ACC112 (cell line): ENCODE measurements at regions not wholly inside any gene's neighbourhood (a gene's known extent, or its start where the extent isn't known, plus 50 kb on each side); places are given as distances from the start of the nearest gene placed in this dataset.
A peak's percentile ranks its signal among the peaks of the same experiment; 100 is the strongest.

ENCODE experiments used
- H2AFZ ChIP-seq: fragments of 200-600 bp; sonication (generic); one replicate; pipeline ENCODE4 v1.6.0; 2017; ENCODE audit warnings: antibody characterized with exemption, low read length; ENCODE audit not compliant: unreplicated experiment
- H3K27ac ChIP-seq: fragments of 200-600 bp; sonication (generic); 2 replicates; pipeline ENCODE4 v1.5.1; 2014; ENCODE audit warnings: low read depth, mild to moderate bottlenecking, antibody characterized with exemption, low read length, moderate library complexity
- H3K27me3 ChIP-seq: fragments of 200-600 bp; sonication (generic); 2 replicates; pipeline ENCODE4 v1.6.1; 2014; ENCODE audit warnings: mild to moderate bottlenecking, antibody characterized with exemption, low read length, moderate library complexity, mixed read lengths; ENCODE audit not compliant: insufficient read depth
- H3K36me3 ChIP-seq: fragments of 200-600 bp; sonication (generic); 2 replicates; pipeline ENCODE4 v1.6.1; 2016; ENCODE audit warnings: mild to moderate bottlenecking, antibody characterized with exemption, low read length, moderate library complexity, mixed read lengths; ENCODE audit not compliant: insufficient read depth
- H3K4me1 ChIP-seq: fragments of 200-600 bp; sonication (generic); one replicate; pipeline ENCODE4 v1.6.1; 2016; ENCODE audit warnings: low read length, mixed read lengths; ENCODE audit not compliant: insufficient read depth, unreplicated experiment, control insufficient read depth
- H3K4me3 ChIP-seq: fragments of 200-600 bp; sonication (generic); 2 replicates; pipeline ENCODE4 v1.5.1; 2014; ENCODE audit warnings: mild to moderate bottlenecking, low read depth, low read length
- H3K79me2 ChIP-seq: fragments of 200-600 bp; sonication (generic); one replicate; pipeline ENCODE4 v1.6.0; 2016; ENCODE audit warnings: low read length; ENCODE audit not compliant: control insufficient read depth, unreplicated experiment, insufficient read depth

GRCh38 chrX:144681501-144681900 lies 565.8 kb upstream of the SPANXN1 start:
- no peaks in the 10 kb centered on the region for H3K79me2 ChIP-seq
- no peak overlapping the region for H3K4me3 ChIP-seq
- H3K27ac ChIP-seq, result no peak overlapping the region
- H3K27me3 ChIP-seq, result no peaks in the 10 kb centered on the region
- no peaks in the 10 kb centered on the region for H3K36me3 ChIP-seq
- H3K4me1 ChIP-seq, result no peaks in the 10 kb centered on the region
- H2AFZ ChIP-seq, result no peak overlapping the region

DNA sequence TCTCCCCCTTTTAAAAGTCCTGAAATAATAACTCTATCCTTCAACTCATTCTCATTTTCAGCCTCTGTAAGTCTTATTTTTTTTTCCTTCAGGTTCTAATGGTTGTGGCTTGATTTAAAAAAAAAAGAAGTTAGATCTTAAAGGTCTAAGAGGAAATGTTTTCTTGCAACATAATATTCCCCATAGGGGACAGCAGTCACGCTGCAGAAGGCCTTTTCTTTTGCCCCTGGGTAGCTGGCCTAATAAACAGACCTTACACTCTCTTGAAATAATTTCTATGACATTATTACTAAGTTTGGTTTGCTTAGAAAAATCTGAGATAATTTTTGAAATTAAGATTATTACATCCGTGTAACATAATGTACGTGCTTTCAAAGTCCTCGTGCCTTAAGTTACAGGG lies 564.1 kb upstream of the SPANXN1 start:
- Histone ChIP-seq H3K27me3 (no peaks in the 10 kb centered on the region), H3K27ac (no peak overlapping the region), H3K4me3 (no peak overlapping the region)

DNA sequence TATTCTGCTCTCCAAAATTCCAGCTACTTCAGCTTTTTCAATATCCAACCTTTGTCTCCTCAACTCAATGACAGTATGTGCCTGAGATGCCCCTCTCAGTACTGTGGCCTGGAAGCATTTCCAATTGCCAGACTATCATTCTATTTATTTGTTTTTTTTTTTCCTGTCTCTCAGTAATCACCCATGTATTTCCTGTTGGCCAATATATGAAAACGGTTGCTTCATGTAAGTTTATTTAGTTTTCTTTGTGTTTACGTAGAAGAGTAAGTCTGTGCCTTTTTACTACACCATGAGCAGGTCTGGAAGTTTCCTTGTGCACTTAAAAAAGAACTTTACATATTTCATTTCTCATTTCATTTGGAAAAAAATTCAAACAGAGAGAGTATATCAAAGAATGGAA lies 537.5 kb upstream of the SPANXN1 start:
- Histone ChIP-seq H3K27me3 (no peaks in the 10 kb centered on the region), H2AFZ (no peak overlapping the region), H3K79me2 (no peaks in the 10 kb centered on the region), H3K4me1 (peaks cover 6% of the 10 kb centered on the region), H3K27ac (peak overlapping the region; percentile 45), H3K36me3 (no peaks in the 10 kb centered on the region), H3K4me3 (no peak overlapping the region)

More for the DNA sequence above, 564.1 kb upstream of the SPANXN1 start:
- H3K79me2 ChIP-seq, result no peaks in the 10 kb centered on the region
- no peak overlapping the region for H2AFZ ChIP-seq
- no peaks in the 10 kb centered on the region for H3K36me3 ChIP-seq
- H3K4me1 ChIP-seq, result no peaks in the 10 kb centered on the region

- Histone ChIP-seq H3K27ac (peak overlapping the region; percentile 80), H2AFZ (no peak overlapping the region), H3K27me3 (no peaks in the 10 kb centered on the region), H3K36me3 (no peaks in the 10 kb centered on the region), H3K79me2 (no peaks in the 10 kb centered on the region), H3K4me3 (no peak overlapping the region), H3K4me1 (peaks cover 9% of the 10 kb centered on the region)
Observed at GRCh38 chrX:144715337-144715736, 532.0 kb upstream of the SPANXN1 start.

GRCh38 chrX:144716187-144716586 lies 531.1 kb upstream of the SPANXN1 start:
- H3K4me1 ChIP-seq, result peaks cover 5% of the 10 kb centered on the region
- no peak overlapping the region for H2AFZ ChIP-seq
- no peak overlapping the region for H3K4me3 ChIP-seq
- no peaks in the 10 kb centered on the region for H3K36me3 ChIP-seq
- no peaks in the 10 kb centered on the region for H3K79me2 ChIP-seq
- no peaks in the 10 kb centered on the region for H3K27me3 ChIP-seq
- H3K27ac ChIP-seq, result peak overlapping the region; percentile 80

- Histone ChIP-seq H3K4me3 (no peak overlapping the region), H3K27ac (no peak overlapping the region), H3K36me3 (no peaks in the 10 kb centered on the region), H3K79me2 (no peaks in the 10 kb centered on the region), H3K27me3 (no peaks in the 10 kb centered on the region), H3K4me1 (peaks cover 5% of the 10 kb centered on the region), H2AFZ (no peak overlapping the region)
Observed at GRCh38 chrX:144717682-144718081, 529.6 kb upstream of the SPANXN1 start.

DNA sequence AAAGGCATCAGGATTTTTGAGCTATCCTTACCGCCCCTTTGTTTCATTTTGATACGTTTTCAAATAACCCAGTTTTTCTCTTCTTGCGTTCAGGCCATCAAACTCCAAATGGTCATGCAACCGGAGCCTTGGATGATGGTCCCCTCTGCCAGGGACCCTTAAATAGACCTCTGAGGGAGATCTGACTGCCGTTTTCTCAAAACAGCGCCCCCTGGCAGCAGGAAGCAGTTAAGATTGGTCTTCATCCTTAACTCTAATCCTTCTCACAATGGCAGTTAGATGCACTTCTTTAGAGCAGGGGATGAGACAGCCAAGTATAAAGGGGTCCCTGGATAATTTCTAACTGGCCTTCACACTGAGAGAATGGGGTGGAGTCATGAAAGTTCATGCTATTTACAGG lies 525.0 kb upstream of the SPANXN1 start:
- Histone ChIP-seq H3K4me1 (no peaks in the 10 kb centered on the region), H3K27me3 (no peaks in the 10 kb centered on the region), H2AFZ (no peak overlapping the region), H3K36me3 (no peaks in the 10 kb centered on the region), H3K27ac (no peak overlapping the region), H3K79me2 (peaks cover 3% of the 10 kb centered on the region), H3K4me3 (no peak overlapping the region)

GRCh38 chrX:144730471-144730870 lies 516.8 kb upstream of the SPANXN1 start:
- Histone ChIP-seq H3K27me3 (no peaks in the 10 kb centered on the region), H3K36me3 (no peaks in the 10 kb centered on the region), H2AFZ (peak overlapping the region; percentile 33), H3K27ac (peak overlapping the region; percentile 93), H3K4me3 (no peak overlapping the region), H3K4me1 (peaks cover 13% of the 10 kb centered on the region), H3K79me2 (peaks cover 4% of the 10 kb centered on the region)

- peaks cover 13% of the 10 kb centered on the region for H3K4me1 ChIP-seq
- no peak overlapping the region for H2AFZ ChIP-seq
- no peaks in the 10 kb centered on the region for H3K27me3 ChIP-seq
- no peaks in the 10 kb centered on the region for H3K36me3 ChIP-seq
- no peak overlapping the region for H3K4me3 ChIP-seq
- H3K79me2 ChIP-seq, result no peaks in the 10 kb centered on the region
- peak overlapping the region; percentile 93 for H3K27ac ChIP-seq
Observed at GRCh38 chrX:144732588-144732987, 514.7 kb upstream of the SPANXN1 start.

DNA sequence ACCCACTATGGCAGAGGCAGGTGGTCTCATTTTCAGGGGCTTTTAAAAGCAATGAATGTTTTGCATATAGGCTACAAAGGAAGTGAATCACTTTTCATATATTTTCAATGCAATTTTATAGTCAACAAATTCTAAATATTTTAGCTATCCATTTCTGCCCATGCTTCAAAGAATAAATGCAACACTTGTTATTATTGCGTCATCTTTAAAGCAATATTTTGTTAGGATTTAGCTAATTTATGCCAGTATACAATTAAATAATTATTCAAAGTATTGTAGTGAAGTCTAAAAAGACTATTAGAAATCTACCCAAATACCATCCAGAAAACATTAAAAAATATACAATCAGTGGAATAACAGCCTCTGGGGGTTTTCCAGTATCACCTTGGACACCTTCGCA lies 509.1 kb upstream of the SPANXN1 start:
- no peak overlapping the region for H2AFZ ChIP-seq
- H3K36me3 ChIP-seq, result no peaks in the 10 kb centered on the region
- H3K79me2 ChIP-seq, result no peaks in the 10 kb centered on the region
- no peak overlapping the region for H3K4me3 ChIP-seq
- H3K4me1 ChIP-seq, result no peaks in the 10 kb centered on the region
- no peaks in the 10 kb centered on the region for H3K27me3 ChIP-seq
- no peak overlapping the region for H3K27ac ChIP-seq

DNA sequence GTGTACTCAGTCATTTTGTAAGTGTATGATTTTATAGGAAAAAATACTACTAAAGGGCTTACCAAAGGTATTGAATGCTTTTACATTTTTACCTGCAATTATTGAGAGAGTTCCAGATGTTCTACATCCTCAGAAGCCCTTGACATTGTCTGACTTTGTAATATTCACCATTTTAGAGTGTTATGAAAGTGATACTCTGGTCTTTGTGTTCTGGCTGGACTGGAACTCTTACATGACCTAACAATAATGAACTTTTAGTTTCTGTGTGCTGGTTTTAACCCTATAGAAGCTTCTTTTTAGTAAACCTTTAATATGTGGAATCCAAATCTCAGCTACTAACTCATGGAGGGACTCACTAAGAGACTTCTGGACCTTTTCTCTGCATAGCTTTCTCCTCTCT lies 478.8 kb upstream of the SPANXN1 start:
- Histone ChIP-seq H3K36me3 (no peaks in the 10 kb centered on the region), H2AFZ (no peak overlapping the region), H3K27me3 (no peaks in the 10 kb centered on the region), H3K4me1 (no peaks in the 10 kb centered on the region), H3K4me3 (no peak overlapping the region), H3K27ac (no peak overlapping the region), H3K79me2 (no peaks in the 10 kb centered on the region)
